Spinal cord (tissue), 9 donors: ENCODE measurements at regions not wholly inside any gene's neighbourhood (a gene's known extent, or its start where the extent isn't known, plus 50 kb on each side); places are given as distances from the start of the nearest gene placed in this dataset.

Experiments
- DNase-seq, 6 donors: peaks; one replicate each; pipeline versions ENCODE4 v3.0.0 to v3.0.0-alpha.2; 2013 to 2015; ENCODE audit warnings: low spot score in 6 of 6, low read depth in 4 of 6
- H3K27ac ChIP-seq: one replicate; pipeline ENCODE4 v1.5.1; 2013; ENCODE audit warnings: low read depth, low read length, control low read depth
- H3K27me3 ChIP-seq: one replicate; pipeline ENCODE4 v1.6.1; 2013; ENCODE audit warnings: low read length; ENCODE audit not compliant: control insufficient read depth, insufficient read depth
- H3K36me3 ChIP-seq: one replicate; pipeline ENCODE4 v1.6.1; 2013; ENCODE audit warnings: low read length; ENCODE audit not compliant: control insufficient read depth, insufficient read depth
- H3K4me1 ChIP-seq: one replicate; pipeline ENCODE4 v1.6.1; 2013; ENCODE audit warnings: low read length; ENCODE audit not compliant: control insufficient read depth, insufficient read depth
- H3K4me3 ChIP-seq: one replicate; pipeline ENCODE4 v1.5.1; 2013; ENCODE audit warnings: low read depth, low read length, control low read depth
- H3K9me3 ChIP-seq: one replicate; pipeline ENCODE4 v1.6.1; 2013; ENCODE audit warnings: low read length; ENCODE audit not compliant: control insufficient read depth, insufficient read depth
- WGBS: methylation state at CpG from one replicate; pipeline ENCODE4 v1.1.5; 2013; ENCODE audit warnings: missing lambda C conversion rate; ENCODE audit not compliant: insufficient coverage; 5-methylcytosine and 5-hydroxymethylcytosine counted together
- donor health status: healthy.

- Histone ChIP-seq H3K4me3 (no peak overlapping the region), H3K27me3 (no peaks in the 10 kb centered on the region), H3K9me3 (no peaks in the 10 kb centered on the region), H3K4me1 (no peaks in the 10 kb centered on the region), H3K36me3 (no peaks in the 10 kb centered on the region), H3K27ac (no peak overlapping the region)
- 81% methylated on average over 18 of the region's 19 CpGs for WGBS
- no peak for DNase-seq
These were observed 49.9 kb upstream of the SLC14A2 start for GRCh38 chr18:45565280-45565970.
